ENCODE measurements at regions not wholly inside any gene's neighbourhood (a gene's known extent, or its start where the extent isn't known, plus 50 kb on each side); places are given as distances from the start of the nearest gene placed in this dataset.

DNA sequence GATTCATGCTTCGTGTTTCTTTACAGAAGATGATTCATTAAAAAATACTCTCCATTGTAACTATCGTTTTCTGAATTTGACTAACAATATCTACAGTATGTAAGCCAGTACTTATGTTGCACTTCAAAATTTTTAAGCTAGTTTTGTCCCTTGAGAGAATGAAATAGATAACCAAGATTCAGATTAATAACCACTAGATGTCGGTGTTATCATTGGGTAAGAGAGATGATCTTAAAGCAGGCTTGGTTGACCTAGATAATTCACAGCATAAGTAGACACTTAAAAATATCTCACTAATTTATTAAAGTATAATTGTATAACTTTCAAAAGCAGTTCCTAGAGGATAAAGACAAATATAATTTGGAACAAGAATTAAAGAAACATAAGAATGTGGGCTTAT lies 430.9 kb downstream of the C4orf33 start:
- TF ChIP-seq, protein P1, sequence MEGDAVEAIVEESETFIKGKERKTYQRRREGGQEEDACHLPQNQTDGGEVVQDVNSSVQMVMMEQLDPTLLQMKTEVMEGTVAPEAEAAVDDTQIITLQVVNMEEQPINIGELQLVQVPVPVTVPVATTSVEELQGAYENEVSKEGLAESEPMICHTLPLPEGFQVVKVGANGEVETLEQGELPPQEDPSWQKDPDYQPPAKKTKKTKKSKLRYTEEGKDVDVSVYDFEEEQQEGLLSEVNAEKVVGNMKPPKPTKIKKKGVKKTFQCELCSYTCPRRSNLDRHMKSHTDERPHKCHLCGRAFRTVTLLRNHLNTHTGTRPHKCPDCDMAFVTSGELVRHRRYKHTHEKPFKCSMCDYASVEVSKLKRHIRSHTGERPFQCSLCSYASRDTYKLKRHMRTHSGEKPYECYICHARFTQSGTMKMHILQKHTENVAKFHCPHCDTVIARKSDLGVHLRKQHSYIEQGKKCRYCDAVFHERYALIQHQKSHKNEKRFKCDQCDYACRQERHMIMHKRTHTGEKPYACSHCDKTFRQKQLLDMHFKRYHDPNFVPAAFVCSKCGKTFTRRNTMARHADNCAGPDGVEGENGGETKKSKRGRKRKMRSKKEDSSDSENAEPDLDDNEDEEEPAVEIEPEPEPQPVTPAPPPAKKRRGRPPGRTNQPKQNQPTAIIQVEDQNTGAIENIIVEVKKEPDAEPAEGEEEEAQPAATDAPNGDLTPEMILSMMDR (IDR thresholded peaks at IDR 0.05; ENCODE audit: poor library complexity): peak; percentile 40
- TF ChIP-seq EZH2 (IDR thresholded peaks at IDR 0.05; ENCODE audit: borderline replicate concordance): no peak

Measured in hepatocyte (in vitro differentiated cells).